IMR-90 (cell line): ENCODE measurements at regions not wholly inside any gene's neighbourhood (a gene's known extent, or its start where the extent isn't known, plus 50 kb on each side); places are given as distances from the start of the nearest gene placed in this dataset.
"Not testable (repeated sequence)": the region's sequence is repeated elsewhere in the genome, so short reads cannot be mapped to it uniquely, and the experiment has no call there.

ENCODE experiments used
- BHLHE40 ChIP-seq: fragments of 150-350 bp; IDR thresholded peaks from 2 replicates; pipeline ENCODE4 v1.6.1; 2016; ENCODE audit warnings: mild to moderate bottlenecking, low read depth, low read length
- CEBPB ChIP-seq: IDR thresholded peaks from 2 replicates; pipeline ENCODE4 v1.6.1; 2012; ENCODE audit warnings: low read depth, low read length, improper control_type of control experiment
- CHD1 ChIP-seq: IDR thresholded peaks from 2 replicates; pipeline ENCODE4 v1.6.1; 2012; ENCODE audit warnings: low read depth, low read length, improper control_type of control experiment
- FOS ChIP-seq: fragments of 150-350 bp; IDR thresholded peaks from 2 replicates; pipeline ENCODE4 v1.6.1; 2016; ENCODE audit warnings: low read depth, low read length
- MAFK ChIP-seq: IDR thresholded peaks from 2 replicates; pipeline ENCODE4 v1.6.1; 2012; ENCODE audit warnings: low read depth, low read length, improper control_type of control experiment
- MAZ ChIP-seq: IDR thresholded peaks from 2 replicates; pipeline ENCODE4 v1.6.1; 2012; ENCODE audit warnings: low read depth, mild to moderate bottlenecking, low read length, improper control_type of control experiment, moderate library complexity, borderline replicate concordance
- NFE2L2 ChIP-seq: fragments of 150-350 bp; IDR thresholded peaks from 2 replicates; pipeline ENCODE4 v1.6.1; 2016; ENCODE audit warnings: low read depth, mild to moderate bottlenecking, low read length
- POLR2A ChIP-seq: IDR thresholded peaks from 2 replicates; pipeline ENCODE4 v1.6.1; 2012; ENCODE audit warnings: mild to moderate bottlenecking, low read depth, low read length
- RAD21 ChIP-seq: IDR thresholded peaks from 2 replicates; pipeline ENCODE4 v1.6.1; 2012; ENCODE audit warnings: low read length, improper control_type of control experiment
- RCOR1 ChIP-seq: IDR thresholded peaks from 2 replicates; pipeline ENCODE4 v1.6.1; 2012; ENCODE audit warnings: mild to moderate bottlenecking, low read length, improper control_type of control experiment; ENCODE audit not compliant: insufficient replicate concordance
- RFX5 ChIP-seq: IDR thresholded peaks from 2 replicates; pipeline ENCODE4 v1.8.0; 2012; ENCODE audit warnings: low read depth, mild to moderate bottlenecking, low read length, moderate library complexity
- SMC3 ChIP-seq: fragments of 150-350 bp; IDR thresholded peaks from 2 replicates; pipeline ENCODE4 v1.6.1; 2016; ENCODE audit warnings: low read depth, mild to moderate bottlenecking, antibody characterized with exemption, low read length, moderate library complexity
- TF ChIP-seq, protein P1 (sequence below): conservative IDR thresholded peaks from 2 replicates; pipeline ENCODE4 v1.5.1; 2012; ENCODE audit warnings: mild to moderate bottlenecking, low read depth, low read length, improper control_type of control experiment

- TF ChIP-seq CEBPB, RAD21, POLR2A, BHLHE40, RFX5, MAFK, CHD1, SMC3, FOS, MAZ, NFE2L2, RCOR1: not testable (repeated sequence)
- TF ChIP-seq, protein P1, sequence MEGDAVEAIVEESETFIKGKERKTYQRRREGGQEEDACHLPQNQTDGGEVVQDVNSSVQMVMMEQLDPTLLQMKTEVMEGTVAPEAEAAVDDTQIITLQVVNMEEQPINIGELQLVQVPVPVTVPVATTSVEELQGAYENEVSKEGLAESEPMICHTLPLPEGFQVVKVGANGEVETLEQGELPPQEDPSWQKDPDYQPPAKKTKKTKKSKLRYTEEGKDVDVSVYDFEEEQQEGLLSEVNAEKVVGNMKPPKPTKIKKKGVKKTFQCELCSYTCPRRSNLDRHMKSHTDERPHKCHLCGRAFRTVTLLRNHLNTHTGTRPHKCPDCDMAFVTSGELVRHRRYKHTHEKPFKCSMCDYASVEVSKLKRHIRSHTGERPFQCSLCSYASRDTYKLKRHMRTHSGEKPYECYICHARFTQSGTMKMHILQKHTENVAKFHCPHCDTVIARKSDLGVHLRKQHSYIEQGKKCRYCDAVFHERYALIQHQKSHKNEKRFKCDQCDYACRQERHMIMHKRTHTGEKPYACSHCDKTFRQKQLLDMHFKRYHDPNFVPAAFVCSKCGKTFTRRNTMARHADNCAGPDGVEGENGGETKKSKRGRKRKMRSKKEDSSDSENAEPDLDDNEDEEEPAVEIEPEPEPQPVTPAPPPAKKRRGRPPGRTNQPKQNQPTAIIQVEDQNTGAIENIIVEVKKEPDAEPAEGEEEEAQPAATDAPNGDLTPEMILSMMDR = not testable (repeated sequence)
Measured at GRCh38 chr21:7826174-7826573, 2695.2 kb upstream of the TPTE start.
